Caki2 (cell line): ENCODE measurements at regions not wholly inside any gene's neighbourhood (a gene's known extent, or its start where the extent isn't known, plus 50 kb on each side); places are given as distances from the start of the nearest gene placed in this dataset.

Source experiments
- DNase-seq: peaks from one replicate; pipeline ENCODE4 v3.0.0-alpha.2; 2015; ENCODE audit warnings: low read depth
- in situ Hi-C: cut with HindIII; loops from 2 replicates; pipeline ENCODE4 v1.10.0; 2016; ENCODE audit warnings: low sequenced_read_pairs, low pct_unique_long_range_greater_than_20kb, mixed read lengths

- DNase-seq, result peak; percentile 69
- in situ Hi-C loops, result no loop called here
These were observed 361.2 kb downstream of the UTRN start for GRCh38 chr6:144646093-144647056.

GRCh38 chr6:144647406-144647964 is 362.4 kb downstream of the UTRN start:
- in situ Hi-C loops, result no loop called here
- DNase-seq, result no peak

- in situ Hi-C loops, result no loop called here
- peak; percentile 70 for DNase-seq
These were observed 363.0 kb downstream of the UTRN start for GRCh38 chr6:144647971-144648651.

- no peak for DNase-seq
- in situ Hi-C loops, result no loop called here
These were observed 363.9 kb downstream of the UTRN start for GRCh38 chr6:144649085-144649484.

- no peak for DNase-seq
- in situ Hi-C loops, result no loop called here
These were observed 366.1 kb downstream of the UTRN start for GRCh38 chr6:144651234-144651633.

GRCh38 chr6:144652292-144652891 is 367.3 kb downstream of the UTRN start:
- DNase-seq, result peak; percentile 36
- in situ Hi-C loops, result no loop called here

- DNase-seq, result no peak
- in situ Hi-C loops, result no loop called here
These were observed 368.9 kb downstream of the UTRN start for GRCh38 chr6:144653885-144654505.

GRCh38 chr6:144654506-144654905 is 369.4 kb downstream of the UTRN start:
- no peak for DNase-seq
- in situ Hi-C loops, result no loop called here

- in situ Hi-C loops, result no loop called here
These were observed 370.2 kb downstream of the UTRN start for GRCh38 chr6:144655376-144655775.

GRCh38 chr6:144657691-144658090 is 372.6 kb downstream of the UTRN start:
- in situ Hi-C loops, result no loop called here
- peak; percentile 64 for DNase-seq

More at GRCh38 chr6:144655376-144655775, 370.2 kb downstream of the UTRN start:
- DNase-seq, result no peak

GRCh38 chr6:144659202-144660182 is 374.4 kb downstream of the UTRN start:
- peak; percentile 72 for DNase-seq
- in situ Hi-C loops, result no loop called here

GRCh38 chr6:144660561-144661115 is 375.5 kb downstream of the UTRN start:
- in situ Hi-C loops, result no loop called here
- no peak for DNase-seq

GRCh38 chr6:144661116-144661806 is 376.1 kb downstream of the UTRN start:
- in situ Hi-C loops, result no loop called here
- DNase-seq, result peak; percentile 89

GRCh38 chr6:144662812-144663365 is 377.8 kb downstream of the UTRN start:
- in situ Hi-C loops, result no loop called here
- no peak for DNase-seq

GRCh38 chr6:144664281-144664680 is 379.1 kb downstream of the UTRN start:
- in situ Hi-C loops, result no loop called here
- no peak for DNase-seq

- in situ Hi-C loops, result no loop called here
- DNase-seq, result no peak
These were observed 379.8 kb downstream of the UTRN start for GRCh38 chr6:144664947-144665346.
